Neutrophil (primary cell): ENCODE measurements at regions not wholly inside any gene's neighbourhood (a gene's known extent, or its start where the extent isn't known, plus 50 kb on each side); places are given as distances from the start of the nearest gene placed in this dataset.

Experiments used
- H3K27ac ChIP-seq: fragments of 200-600 bp; sonication (generic); 2 replicates; pipeline ENCODE4 v1.5.1; 2016; ENCODE audit warnings: mild to moderate bottlenecking, moderate library complexity
- H3K27me3 ChIP-seq: fragments of 200-600 bp; sonication (generic); 2 replicates; pipeline ENCODE4 v1.6.0; 2016; ENCODE audit warnings: mild to moderate bottlenecking
- H3K36me3 ChIP-seq: fragments of 200-600 bp; sonication (generic); 2 replicates; pipeline ENCODE4 v1.5.1; 2017
- H3K4me1 ChIP-seq, 2 experiments: fragments of 200-600 bp in 1 of 2; sonication (generic) in 1 of 2; 1 replicate in 1 of 2; 2 replicates in 1 of 2; pipeline versions ENCODE4 v1.5.1 to v1.6.1; 2013 to 2016; ENCODE audit warnings: low read depth in 1 of 2, low read length in 1 of 2, mild to moderate bottlenecking in 1 of 2, moderate library complexity in 1 of 2; ENCODE audit not compliant: control insufficient read depth in 1 of 2, insufficient read depth in 1 of 2
- H3K4me3 ChIP-seq, 2 experiments: fragments of 200-600 bp in 1 of 2; sonication (generic) in 1 of 2; 1 replicate in 1 of 2; 2 replicates in 1 of 2; pipeline ENCODE4 v1.5.1; 2013 to 2016; ENCODE audit warnings: low read depth in 1 of 2, low read length in 1 of 2, mild to moderate bottlenecking in 1 of 2, moderate library complexity in 1 of 2
- H3K9me3 ChIP-seq: fragments of 200-600 bp; sonication (generic); 2 replicates; pipeline ENCODE4 v1.5.1; 2016
- CTCF ChIP-seq: fragments of 200-600 bp; sonication (generic); IDR thresholded peaks from 2 replicates; pipeline ENCODE4 v1.5.1; 2016; ENCODE audit warnings: antibody characterized with exemption

GRCh38 chr7:377080-378040, 87.4 kb downstream of the FOXL3 start:
- Histone ChIP-seq H3K36me3 (no peaks in the 10 kb centered on the region), H3K4me1 (no peaks in the 10 kb centered on the region), H3K27me3 (peaks cover 83% of the 10 kb centered on the region), H3K27ac (no peak overlapping the region), H3K9me3 (no peaks in the 10 kb centered on the region), H3K4me3 (no peak overlapping the region)
- TF ChIP-seq CTCF = no peak

- Histone ChIP-seq H3K36me3 (no peaks in the 10 kb centered on the region), H3K9me3 (no peaks in the 10 kb centered on the region), H3K4me3 (no peak overlapping the region), H3K27me3 (peaks cover 86% of the 10 kb centered on the region), H3K4me1 (no peaks in the 10 kb centered on the region), H3K27ac (no peak overlapping the region)
- no peak for TF ChIP-seq CTCF
Observed at GRCh38 chr7:378041-378420, 88.1 kb downstream of the FOXL3 start.

GRCh38 chr7:378551-379455, 88.8 kb downstream of the FOXL3 start:
- H3K27ac ChIP-seq = no peak overlapping the region
- H3K4me1 ChIP-seq = no peaks in the 10 kb centered on the region
- peaks cover 84% of the 10 kb centered on the region for H3K27me3 ChIP-seq
- H3K9me3 ChIP-seq = no peaks in the 10 kb centered on the region
- no peak for TF ChIP-seq CTCF
- no peak overlapping the region for H3K4me3 ChIP-seq
- H3K36me3 ChIP-seq = no peaks in the 10 kb centered on the region

GRCh38 chr7:379456-380138, 89.6 kb downstream of the FOXL3 start:
- no peaks in the 10 kb centered on the region for H3K36me3 ChIP-seq
- H3K4me1 ChIP-seq = no peaks in the 10 kb centered on the region
- no peaks in the 10 kb centered on the region for H3K9me3 ChIP-seq
- TF ChIP-seq CTCF = no peak
- no peak overlapping the region for H3K4me3 ChIP-seq
- peaks cover 84% of the 10 kb centered on the region for H3K27me3 ChIP-seq
- no peak overlapping the region for H3K27ac ChIP-seq

- Histone ChIP-seq H3K27ac (no peak overlapping the region), H3K9me3 (no peaks in the 10 kb centered on the region), H3K4me3 (no peak overlapping the region), H3K27me3 (peaks cover 79% of the 10 kb centered on the region), H3K4me1 (no peaks in the 10 kb centered on the region), H3K36me3 (no peaks in the 10 kb centered on the region)
- TF ChIP-seq CTCF = no peak
Observed at GRCh38 chr7:380139-380485, 90.1 kb downstream of the FOXL3 start.
